Mesenchymal stem cell (in vitro differentiated cells and primary cell): ENCODE measurements at regions not wholly inside any gene's neighbourhood (a gene's known extent, or its start where the extent isn't known, plus 50 kb on each side); places are given as distances from the start of the nearest gene placed in this dataset.

Source experiments
- DNase-seq: peaks from one replicate; pipeline ENCODE4 v3.0.0-alpha.2; 2013
- H2AFZ ChIP-seq: one replicate; pipeline ENCODE4 v1.6.1; 2013; ENCODE audit warnings: low read depth, mild to moderate bottlenecking, control low read depth, inconsistent platforms, low read length, moderate library complexity
- H2AK5ac ChIP-seq: 2 replicates; pipeline ENCODE4 v1.6.1; 2013; ENCODE audit warnings: low read length, moderate library complexity, mild to moderate bottlenecking, inconsistent platforms; ENCODE audit not compliant: severe bottlenecking
- H2BK120ac ChIP-seq: one replicate; pipeline ENCODE4 v1.6.1; 2013; ENCODE audit warnings: low read depth, mild to moderate bottlenecking, inconsistent platforms, low read length, moderate library complexity
- H2BK12ac ChIP-seq, 2 experiments: one replicate each; pipeline ENCODE4 v1.6.1; 2013; ENCODE audit warnings: inconsistent platforms in 2 of 2, low read length in 2 of 2, mild to moderate bottlenecking in 2 of 2, moderate library complexity in 2 of 2, control low read depth in 1 of 2
- H2BK15ac ChIP-seq: one replicate; pipeline ENCODE4 v1.6.1; 2013; ENCODE audit warnings: mild to moderate bottlenecking, low read depth, inconsistent platforms; ENCODE audit not compliant: poor library complexity, severe bottlenecking
- H2BK5ac ChIP-seq: 2 replicates; pipeline ENCODE4 v1.6.1; 2013; ENCODE audit warnings: low read depth, mild to moderate bottlenecking, low read length, control low read depth, inconsistent platforms; ENCODE audit not compliant: poor library complexity, severe bottlenecking
- H3K14ac ChIP-seq, 2 experiments: one replicate each; pipeline ENCODE4 v1.6.1; 2013; ENCODE audit warnings: inconsistent platforms in 2 of 2, low read length in 2 of 2, control low read depth in 1 of 2, mild to moderate bottlenecking in 1 of 2, moderate library complexity in 1 of 2
- H3K18ac ChIP-seq, 2 experiments: one replicate each; pipeline ENCODE4 v1.6.1; 2013; ENCODE audit warnings: inconsistent platforms in 2 of 2, low read length in 2 of 2, control low read depth in 1 of 2, low read depth in 1 of 2, mild to moderate bottlenecking in 1 of 2
- H3K23ac ChIP-seq, 2 experiments: one replicate each; pipeline ENCODE4 v1.6.1; 2013; ENCODE audit warnings: inconsistent platforms in 2 of 2, low read length in 2 of 2, mild to moderate bottlenecking in 2 of 2, moderate library complexity in 2 of 2, control low read depth in 1 of 2
- H3K27ac ChIP-seq: 2 replicates; pipeline ENCODE4 v1.5.1; 2013; ENCODE audit warnings: mild to moderate bottlenecking, moderate library complexity, low read length, control low read depth, inconsistent platforms; ENCODE audit not compliant: poor library complexity, severe bottlenecking
- H3K27me3 ChIP-seq, 2 experiments: 2 replicates each; pipeline versions ENCODE4 v1.6.1 to v1.7.0; 2013; ENCODE audit warnings: low read length in 2 of 2, mild to moderate bottlenecking in 2 of 2, moderate library complexity in 2 of 2, control low read depth in 1 of 2, inconsistent platforms in 1 of 2; ENCODE audit not compliant: control insufficient read depth in 1 of 2, insufficient read depth in 1 of 2
- H3K36me3 ChIP-seq, 2 experiments: 2 replicates each; pipeline versions ENCODE4 v1.6.1 to v1.7.0; 2013; ENCODE audit warnings: low read length in 2 of 2, control low read depth in 1 of 2, inconsistent platforms in 1 of 2, low read depth in 1 of 2, mild to moderate bottlenecking in 1 of 2; ENCODE audit not compliant: insufficient read depth in 2 of 2, control insufficient read depth in 1 of 2
- H3K4ac ChIP-seq, 2 experiments: one replicate each; pipeline ENCODE4 v1.6.1; 2013; ENCODE audit warnings: inconsistent platforms in 2 of 2, low read length in 2 of 2, mild to moderate bottlenecking in 2 of 2, moderate library complexity in 2 of 2, control low read depth in 1 of 2, low read depth in 1 of 2
- H3K4me1 ChIP-seq: 2 replicates; pipeline ENCODE4 v1.6.1; 2013; ENCODE audit warnings: low read depth, low read length, control low read depth; ENCODE audit not compliant: control insufficient read depth, insufficient read depth
- H3K4me2 ChIP-seq: 2 replicates; pipeline ENCODE4 v1.6.1; 2013; ENCODE audit warnings: low read length, mild to moderate bottlenecking, inconsistent platforms; ENCODE audit not compliant: poor library complexity, severe bottlenecking
- H3K4me3 ChIP-seq, 2 experiments: 2 replicates each; pipeline versions ENCODE4 v1.5.1 to v1.7.0; 2013; ENCODE audit warnings: low read length in 2 of 2, mild to moderate bottlenecking in 2 of 2, control low read depth in 1 of 2, low read depth in 1 of 2; ENCODE audit not compliant: insufficient read depth in 1 of 2
- H3K79me1 ChIP-seq: replicated peaks from 2 replicates; pipeline ENCODE4 v1.6.1; 2013; ENCODE audit warnings: mild to moderate bottlenecking, control low read depth, low read length, inconsistent platforms; ENCODE audit not compliant: poor library complexity, severe bottlenecking
- H3K9ac ChIP-seq: 2 replicates; pipeline ENCODE4 v1.7.0; 2013; ENCODE audit warnings: mild to moderate bottlenecking, low read length, moderate library complexity
- H3K9me3 ChIP-seq: 2 replicates; pipeline ENCODE4 v1.7.0; 2013; ENCODE audit warnings: mild to moderate bottlenecking, low read length; ENCODE audit not compliant: control insufficient read depth
- H4K8ac ChIP-seq: one replicate; pipeline ENCODE4 v1.6.1; 2013; ENCODE audit warnings: inconsistent platforms, mild to moderate bottlenecking, low read length, moderate library complexity
- H4K91ac ChIP-seq: one replicate; pipeline ENCODE4 v1.6.1; 2013; ENCODE audit warnings: mild to moderate bottlenecking, low read length, inconsistent platforms
- WGBS: methylation state at CpG from one replicate; pipeline ENCODE4 v1.1.7; 2013; ENCODE audit warnings: mixed read lengths; 5-methylcytosine and 5-hydroxymethylcytosine counted together

GRCh38 chr10:105974803-105975456 lies 1189.6 kb downstream of the SORCS1 start:
- no peak overlapping the region for H2AK5ac ChIP-seq

GRCh38 chr10:105973902-105974301 lies 1190.6 kb downstream of the SORCS1 start:
- Histone ChIP-seq H2AFZ (no peak overlapping the region), H4K91ac (no peak overlapping the region), H2AK5ac (no peak overlapping the region), H3K27me3 (no peaks in the 10 kb centered on the region), H3K9ac (no peak overlapping the region), H3K4me3 (no peak overlapping the region), H3K4me1 (no peaks in the 10 kb centered on the region), H3K14ac (no peak overlapping the region), H3K18ac (no peak overlapping the region), H3K27ac (no peak overlapping the region), H2BK5ac (no peak overlapping the region), H2BK15ac (no peak overlapping the region), H2BK120ac (no peak overlapping the region), H3K4me2 (no peak overlapping the region), H3K9me3 (no peaks in the 10 kb centered on the region), H3K79me1 (no peaks in the 10 kb centered on the region), H3K4ac (no peak overlapping the region), H3K23ac (no peak overlapping the region), H3K36me3 (no peaks in the 10 kb centered on the region), H2BK12ac (no peak overlapping the region), H4K8ac (no peak overlapping the region)
- WGBS: 79% methylated on average over 5 of the region's 5 CpGs
- no peak for DNase-seq

More at GRCh38 chr10:105974803-105975456, 1189.6 kb downstream of the SORCS1 start:
- no peak overlapping the region for H3K27ac ChIP-seq
- H3K9ac ChIP-seq: peak overlapping the region; percentile 69
- no peaks in the 10 kb centered on the region for H3K36me3 ChIP-seq
- H4K91ac ChIP-seq: no peak overlapping the region
- no peak overlapping the region for H3K18ac ChIP-seq
- H3K14ac ChIP-seq: no peak overlapping the region
- no peak overlapping the region for H2BK5ac ChIP-seq
- no peak overlapping the region for H3K4ac ChIP-seq
- no peak for DNase-seq
- WGBS: 49% methylated on average over 5 of the region's 7 CpGs
- peak overlapping the region in 1 of 2 experiments; percentile 63 for H3K4me3 ChIP-seq
- H3K9me3 ChIP-seq: no peaks in the 10 kb centered on the region
- H2BK120ac ChIP-seq: no peak overlapping the region
- H2BK15ac ChIP-seq: no peak overlapping the region
- H3K23ac ChIP-seq: no peak overlapping the region
- no peak overlapping the region for H3K4me2 ChIP-seq
- no peak overlapping the region for H2AFZ ChIP-seq
- H2BK12ac ChIP-seq: no peak overlapping the region
- no peaks in the 10 kb centered on the region for H3K27me3 ChIP-seq
- H3K79me1 ChIP-seq: no peaks in the 10 kb centered on the region
- H3K4me1 ChIP-seq: no peaks in the 10 kb centered on the region
- no peak overlapping the region for H4K8ac ChIP-seq

DNA sequence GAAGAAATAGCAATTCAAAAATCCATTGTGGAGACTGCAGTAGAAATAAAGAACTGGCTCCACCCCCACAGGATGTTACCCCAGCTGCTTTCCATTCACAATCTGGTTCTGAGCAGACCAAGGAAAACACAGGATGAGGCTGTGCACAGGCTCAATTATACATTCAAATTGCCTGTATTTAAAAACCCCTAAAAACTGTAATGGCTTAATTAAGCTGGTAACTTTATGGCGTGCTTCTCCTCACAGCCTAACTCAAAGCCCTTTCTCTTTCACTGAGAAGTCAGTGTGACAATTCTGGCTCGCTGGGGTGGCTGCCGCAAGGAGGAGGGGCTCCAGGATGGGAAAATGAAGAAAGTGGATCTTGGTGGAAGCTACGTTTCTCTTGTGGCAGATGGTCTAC lies 1191.1 kb downstream of the SORCS1 start:
- no peak overlapping the region for H3K4me3 ChIP-seq
- no peak overlapping the region for H4K91ac ChIP-seq
- no peak overlapping the region for H4K8ac ChIP-seq
- no peak overlapping the region for H2BK12ac ChIP-seq
- H3K14ac ChIP-seq: no peak overlapping the region
- no peak overlapping the region for H3K18ac ChIP-seq
- whole genome bisulfite sequencing: 56% methylated on average over 4 of the region's 4 CpGs
- no peaks in the 10 kb centered on the region for H3K36me3 ChIP-seq
- H3K23ac ChIP-seq: no peak overlapping the region
- no peak overlapping the region for H2BK15ac ChIP-seq
- H3K4ac ChIP-seq: no peak overlapping the region
- H3K9ac ChIP-seq: no peak overlapping the region
- H3K27ac ChIP-seq: no peak overlapping the region
- H3K79me1 ChIP-seq: no peaks in the 10 kb centered on the region
- H2AK5ac ChIP-seq: no peak overlapping the region
- H3K4me1 ChIP-seq: no peaks in the 10 kb centered on the region
- H2BK120ac ChIP-seq: no peak overlapping the region
- no peak overlapping the region for H2BK5ac ChIP-seq
- no peak overlapping the region for H3K4me2 ChIP-seq
- no peak overlapping the region for H2AFZ ChIP-seq
- no peaks in the 10 kb centered on the region for H3K27me3 ChIP-seq
- H3K9me3 ChIP-seq: no peaks in the 10 kb centered on the region
- no peak for DNase-seq

DNA sequence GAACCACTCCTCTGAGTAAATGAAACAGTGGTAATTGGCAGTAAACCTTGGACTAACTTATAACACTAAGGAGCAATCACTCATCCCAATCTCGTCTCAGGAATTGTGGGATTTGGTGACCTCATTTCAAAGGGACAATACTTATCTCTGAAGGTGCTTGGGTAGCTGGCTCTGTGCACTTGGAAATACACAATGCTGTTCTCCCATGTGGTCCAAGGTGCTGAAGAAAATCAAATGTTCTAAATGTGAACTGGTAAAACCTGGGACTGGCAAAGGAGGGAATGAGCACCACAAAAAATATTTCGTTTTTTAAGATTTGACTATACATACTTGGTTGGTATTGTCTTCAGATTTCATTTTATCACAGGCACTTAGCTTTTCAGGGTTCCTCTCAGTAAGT lies 1193.0 kb downstream of the SORCS1 start:
- no peak overlapping the region for H2BK12ac ChIP-seq
- H3K36me3 ChIP-seq: no peaks in the 10 kb centered on the region
- no peak overlapping the region for H3K4ac ChIP-seq
- H3K4me1 ChIP-seq: no peaks in the 10 kb centered on the region
- no peak overlapping the region for H3K4me3 ChIP-seq
- WGBS: 85% methylated on average over 1 of the region's 2 CpGs
- no peak overlapping the region for H3K18ac ChIP-seq
- H3K9ac ChIP-seq: no peak overlapping the region
- no peak overlapping the region for H3K4me2 ChIP-seq
- no peaks in the 10 kb centered on the region for H3K27me3 ChIP-seq
- no peak overlapping the region for H4K91ac ChIP-seq
- no peak overlapping the region for H3K27ac ChIP-seq
- no peak overlapping the region for H2BK5ac ChIP-seq
- H3K14ac ChIP-seq: no peak overlapping the region
- H2BK15ac ChIP-seq: no peak overlapping the region
- no peak overlapping the region for H4K8ac ChIP-seq
- no peak overlapping the region for H3K23ac ChIP-seq
- H2AK5ac ChIP-seq: no peak overlapping the region
- H3K79me1 ChIP-seq: no peaks in the 10 kb centered on the region
- H3K9me3 ChIP-seq: no peaks in the 10 kb centered on the region
- H2AFZ ChIP-seq: no peak overlapping the region
- no peak overlapping the region for H2BK120ac ChIP-seq
- no peak for DNase-seq
